ENCODE measurements at regions not wholly inside any gene's neighbourhood (a gene's known extent, or its start where the extent isn't known, plus 50 kb on each side); places are given as distances from the start of the nearest gene placed in this dataset.

DNA sequence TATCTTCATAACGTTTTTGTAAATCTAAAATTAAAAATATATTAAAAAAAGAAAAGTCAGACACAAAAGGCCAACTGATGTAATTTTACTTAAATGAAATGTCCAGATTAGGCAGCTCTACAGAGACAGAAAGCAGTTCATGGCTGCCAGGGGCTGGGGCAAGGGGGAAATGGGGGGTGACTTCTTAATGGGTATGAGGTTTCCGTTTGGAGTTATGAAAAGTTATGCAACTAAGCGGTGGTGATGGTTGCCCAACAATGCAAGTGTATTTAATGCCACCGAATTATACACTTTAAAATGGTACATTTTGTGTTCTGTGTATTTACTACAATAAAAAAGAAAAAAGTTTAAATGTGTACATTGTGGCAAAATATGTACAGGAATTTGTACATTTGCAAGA lies 70.2 kb upstream of the TEX51 start:
- no peak for ATAC-seq

DNA sequence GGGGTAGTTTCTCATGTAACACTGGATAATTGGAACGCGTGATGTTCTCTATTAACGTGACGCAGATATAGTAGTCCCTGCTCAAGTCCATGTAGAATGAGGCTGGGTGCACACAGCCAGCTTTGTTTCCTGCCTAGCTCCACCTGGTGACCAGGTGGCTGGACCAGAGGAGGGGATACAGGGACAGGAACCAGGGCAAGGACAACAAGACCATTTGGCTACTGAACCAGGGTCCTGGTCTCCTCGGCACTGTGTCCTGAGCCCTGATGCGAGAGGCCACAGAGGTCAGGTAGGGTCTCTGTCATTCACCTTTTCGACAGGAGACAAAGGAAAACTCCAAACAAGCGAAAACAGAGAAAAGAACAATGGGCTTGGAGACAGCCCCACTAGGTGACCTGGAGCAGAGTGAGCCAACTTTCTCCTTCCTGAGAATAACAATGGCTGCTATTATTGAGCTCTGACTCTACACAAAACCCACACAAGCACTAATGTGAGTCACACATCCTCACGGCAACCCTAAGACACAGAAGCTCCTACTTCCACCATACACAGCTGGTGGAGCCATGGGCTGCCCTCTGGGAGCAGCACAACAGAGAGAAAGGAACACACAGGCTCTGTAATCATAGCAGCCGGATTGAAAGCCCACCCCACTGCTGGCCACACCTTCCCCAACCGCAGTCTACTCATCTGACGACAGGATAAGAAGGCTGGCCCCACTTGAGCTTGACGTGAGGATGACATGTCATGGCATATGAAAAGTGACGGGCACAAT lies 67.3 kb upstream of the TEX51 start:
- no peak for ATAC-seq

- ATAC-seq, result no peak
Observed at GRCh38 chr2:126832014-126832413, 66.7 kb upstream of the TEX51 start.

DNA sequence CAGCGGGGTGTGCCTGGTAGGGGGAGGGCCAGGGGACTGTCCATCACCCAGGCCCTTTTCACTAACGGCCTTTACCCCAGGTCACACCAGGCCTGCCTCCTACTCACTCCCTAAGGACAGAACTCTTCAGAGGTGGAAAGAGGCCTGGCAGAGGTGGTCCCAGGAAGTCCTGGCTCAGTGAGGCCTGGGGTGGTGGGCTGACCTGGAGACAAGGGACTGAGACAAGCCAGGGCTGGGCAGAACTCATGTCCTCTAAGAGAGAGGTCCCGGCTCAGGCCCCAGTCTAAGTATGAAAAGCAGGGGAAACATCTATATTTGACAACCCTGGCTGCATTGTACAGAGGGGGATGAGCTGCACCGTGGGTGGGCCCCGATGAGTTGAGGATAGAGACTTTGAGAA lies 65.9 kb upstream of the TEX51 start:
- ATAC-seq, result no peak

DNA sequence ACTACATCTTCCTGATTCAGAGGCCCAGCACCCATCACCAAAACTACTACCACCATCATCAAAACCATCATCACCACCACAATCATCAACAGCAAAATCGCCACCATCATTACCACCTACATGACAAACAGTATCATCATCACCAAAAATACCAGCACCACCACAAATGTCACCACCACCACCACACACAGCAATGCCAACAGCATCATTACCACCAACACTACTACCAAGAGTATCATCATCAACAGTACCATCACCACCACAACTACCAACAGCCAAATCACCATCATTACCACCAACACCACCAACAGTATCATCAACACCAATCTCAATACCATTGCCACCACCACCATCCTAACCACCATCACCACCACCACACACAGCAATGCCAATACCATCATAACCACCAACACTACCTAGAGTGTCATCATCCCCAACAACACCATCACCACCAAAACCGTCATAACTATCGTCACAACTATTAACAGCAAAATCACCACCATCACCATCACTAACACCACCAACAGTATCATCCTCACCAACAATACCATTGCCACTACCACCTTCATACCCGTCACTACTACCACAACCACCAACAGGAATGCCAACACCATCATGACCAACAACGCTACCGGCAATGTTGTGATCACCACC lies 64.6 kb upstream of the TEX51 start:
- no peak for ATAC-seq

- ATAC-seq, result no peak
Observed at GRCh38 chr2:126835261-126835660, 63.4 kb upstream of the TEX51 start.

- no peak for ATAC-seq
Observed at GRCh38 chr2:126835831-126836230, 62.9 kb upstream of the TEX51 start.

- peak; percentile 14 to 37 for ATAC-seq
Observed at GRCh38 chr2:126836761-126837679, 61.7 kb upstream of the TEX51 start.

- no peak for ATAC-seq
Observed at GRCh38 chr2:126837966-126838715, 60.5 kb upstream of the TEX51 start.

- no peak for ATAC-seq
Observed at GRCh38 chr2:126838716-126838985, 60.0 kb upstream of the TEX51 start.

- ATAC-seq, result no peak
Observed at GRCh38 chr2:126839796-126840195, 58.9 kb upstream of the TEX51 start.

GRCh38 chr2:126843081-126843480 lies 55.6 kb upstream of the TEX51 start:
- no peak for ATAC-seq

DNA sequence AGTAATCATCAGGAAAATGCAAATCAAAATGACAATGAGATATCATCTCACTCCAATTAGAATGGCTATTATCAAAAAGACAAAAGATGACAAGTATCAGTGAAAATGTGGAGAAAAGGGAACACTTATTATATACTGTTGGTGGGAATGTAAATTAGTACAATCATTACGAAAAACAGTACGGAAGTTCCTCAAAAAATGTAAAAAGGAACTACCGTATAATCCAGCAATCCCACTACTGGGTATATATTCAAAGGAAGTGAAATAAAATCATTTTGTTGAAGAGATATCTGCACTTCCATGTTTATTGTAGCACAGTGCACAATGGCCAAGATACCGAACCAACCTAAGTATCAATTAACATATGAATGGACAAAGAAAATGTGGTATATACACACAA lies 52.4 kb upstream of the TEX51 start:
- ATAC-seq, result no peak

All from activated CD4-positive, CD25-positive, alpha-beta regulatory T cell treated with anti-CD3 and anti-CD28 coated beads, Interleukin-2, amount 50 U/mL, for 24 hours (primary cell).